ENCODE measurements at regions not wholly inside any gene's neighbourhood (a gene's known extent, or its start where the extent isn't known, plus 50 kb on each side); places are given as distances from the start of the nearest gene placed in this dataset.
"Not testable (repeated sequence)": the region's sequence is repeated elsewhere in the genome, so short reads cannot be mapped to it uniquely, and the experiment has no call there.

- Histone ChIP-seq H3K4me3 (no peak overlapping the region), H3K9me3 (no peaks in the 10 kb centered on the region), H3K27ac (no peak overlapping the region), H3K27me3 (no peaks in the 10 kb centered on the region), H3K36me3 (no peaks in the 10 kb centered on the region), H3K4me1 (no peaks in the 10 kb centered on the region)
- no peak for TF ChIP-seq POLR2A (IDR thresholded peaks at IDR 0.05)
- no peak for TF ChIP-seq CTCF (IDR thresholded peaks at IDR 0.05 in 4 of 5, conservative IDR thresholded peaks at IDR 0.05 in 1 of 5)
- ATAC-seq (no peak), DNase-seq (no peak)
- in situ Hi-C loops (cut with MboI; ENCODE audit: low sequenced_read_pairs in 4 of 4) (no loop called here), intact Hi-C loops (cut with DNase I; ENCODE audit: low total_unique reads) (no loop called here)
These were observed 778.1 kb upstream of the SLIT2 start for GRCh38 chr4:19473569-19473968.

- H3K4me3 ChIP-seq, result no peak overlapping the region
- no peaks in the 10 kb centered on the region for H3K4me1 ChIP-seq
- no peaks in the 10 kb centered on the region for H3K36me3 ChIP-seq
- no peaks in the 10 kb centered on the region for H3K9me3 ChIP-seq
- DNase-seq, result no peak
- intact Hi-C loops (cut with DNase I; ENCODE audit: low total_unique reads) (no loop called here), in situ Hi-C loops (cut with MboI; ENCODE audit: low sequenced_read_pairs in 4 of 4) (no loop called here)
- H3K27me3 ChIP-seq, result no peaks in the 10 kb centered on the region
- TF ChIP-seq POLR2A (IDR thresholded peaks at IDR 0.05) (no peak), CTCF (IDR thresholded peaks at IDR 0.05 in 4 of 5, conservative IDR thresholded peaks at IDR 0.05 in 1 of 5) (no peak)
- no peak for ATAC-seq
- no peak overlapping the region for H3K27ac ChIP-seq
These were observed 779.0 kb upstream of the SLIT2 start for GRCh38 chr4:19472666-19473065.

GRCh38 chr4:19470001-19470400, 781.7 kb upstream of the SLIT2 start:
- H3K9me3 ChIP-seq; H3K27ac ChIP-seq; intact Hi-C loops (cut with DNase I; ENCODE audit: low total_unique reads); ATAC-seq; DNase-seq; H3K4me1 ChIP-seq; H3K36me3 ChIP-seq; H3K27me3 ChIP-seq; H3K4me3 ChIP-seq; in situ Hi-C loops (cut with MboI; ENCODE audit: low sequenced_read_pairs in 4 of 4): not testable (repeated sequence)

- no peaks in the 10 kb centered on the region for H3K36me3 ChIP-seq
- intact Hi-C loops (cut with DNase I; ENCODE audit: low total_unique reads), result no loop called here
- TF ChIP-seq CTCF (IDR thresholded peaks at IDR 0.05 in 4 of 5, conservative IDR thresholded peaks at IDR 0.05 in 1 of 5) (no peak), POLR2A (IDR thresholded peaks at IDR 0.05) (no peak)
- no peaks in the 10 kb centered on the region for H3K4me1 ChIP-seq
- no peak overlapping the region for H3K4me3 ChIP-seq
- ATAC-seq (no peak), DNase-seq (no peak)
- H3K27ac ChIP-seq, result no peak overlapping the region
- no peaks in the 10 kb centered on the region for H3K9me3 ChIP-seq
- H3K27me3 ChIP-seq, result no peaks in the 10 kb centered on the region
- in situ Hi-C loops (cut with MboI; ENCODE audit: low sequenced_read_pairs in 4 of 4), result no loop called here
These were observed 789.6 kb upstream of the SLIT2 start for GRCh38 chr4:19462117-19462516.

GRCh38 chr4:19455850-19456602, 795.7 kb upstream of the SLIT2 start:
- peak overlapping the region in 2 of 4 donors; percentile 35 to 36 for H3K4me3 ChIP-seq
- intact Hi-C loops (cut with DNase I; ENCODE audit: low total_unique reads) (no loop called here), in situ Hi-C loops (cut with MboI; ENCODE audit: low sequenced_read_pairs in 4 of 4) (no loop called here)
- TF ChIP-seq POLR2A (IDR thresholded peaks at IDR 0.05) (no peak), CTCF (IDR thresholded peaks at IDR 0.05 in 4 of 5, conservative IDR thresholded peaks at IDR 0.05 in 1 of 5) (no peak)
- no peaks in the 10 kb centered on the region for H3K4me1 ChIP-seq
- ATAC-seq (no peak), DNase-seq (no peak)
- no peaks in the 10 kb centered on the region for H3K27me3 ChIP-seq
- no peaks in the 10 kb centered on the region for H3K9me3 ChIP-seq
- no peak overlapping the region for H3K27ac ChIP-seq
- no peaks in the 10 kb centered on the region for H3K36me3 ChIP-seq

Measured in gastrocnemius medialis (tissue), 4 donors.